ENCODE measurements at regions not wholly inside any gene's neighbourhood (a gene's known extent, or its start where the extent isn't known, plus 50 kb on each side); places are given as distances from the start of the nearest gene placed in this dataset.
"Not testable (repeated sequence)": the region's sequence is repeated elsewhere in the genome, so short reads cannot be mapped to it uniquely, and the experiment has no call there.

DNA sequence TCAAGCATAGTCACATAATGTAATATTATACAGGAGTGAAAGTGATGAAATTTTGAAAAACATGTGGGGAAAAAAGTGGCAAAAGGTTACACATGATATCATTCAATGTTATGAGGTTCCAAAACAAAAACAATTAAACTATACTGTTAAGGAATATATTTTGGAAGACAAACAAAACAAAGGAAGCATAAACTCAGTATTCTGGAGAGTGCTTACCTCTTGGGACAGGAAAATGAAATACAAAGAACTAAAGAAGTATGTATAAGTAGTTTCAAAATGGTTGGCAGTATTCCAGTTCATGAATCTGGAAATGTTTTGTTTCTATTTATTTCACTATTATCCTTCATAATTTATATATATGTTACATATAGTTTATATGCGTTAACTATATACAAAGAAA is 213.5 kb downstream of the MOXD1 start:
- H3K36me3 Mint-ChIP-seq: no peaks in the 10 kb centered on the region
- CTCF ChIA-PET: no interaction called here

DNA sequence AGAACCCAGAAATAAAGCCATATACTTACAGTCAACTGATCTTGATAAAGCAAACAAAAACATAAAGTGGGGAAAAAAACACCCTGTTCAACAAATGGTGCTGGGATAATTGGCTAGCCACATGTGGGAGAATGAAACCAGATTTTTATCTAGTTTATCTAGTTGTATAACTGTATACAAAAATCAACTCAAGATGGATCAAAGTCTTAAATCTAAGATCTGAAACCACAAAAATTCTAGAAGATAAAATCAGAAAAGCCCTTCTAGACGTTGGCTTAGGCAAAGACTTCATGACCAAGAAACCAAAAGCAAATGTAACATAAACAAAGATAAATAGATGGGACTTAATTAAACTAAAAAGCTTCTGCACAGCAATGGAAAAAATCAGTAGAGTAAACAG is 216.3 kb downstream of the MOXD1 start:
- not testable (repeated sequence) for H3K4me3 Mint-ChIP-seq, H3K36me3 Mint-ChIP-seq

More for the DNA sequence above, 213.5 kb downstream of the MOXD1 start:
- no peak for DNase-seq
- Mint-ChIP-seq H3K4me3 (no peak overlapping the region), H3K27ac (no peak overlapping the region), H3K27me3 (no peaks in the 10 kb centered on the region), H3K4me1 (no peaks in the 10 kb centered on the region), H3K9me3 (no peaks in the 10 kb centered on the region)

DNA sequence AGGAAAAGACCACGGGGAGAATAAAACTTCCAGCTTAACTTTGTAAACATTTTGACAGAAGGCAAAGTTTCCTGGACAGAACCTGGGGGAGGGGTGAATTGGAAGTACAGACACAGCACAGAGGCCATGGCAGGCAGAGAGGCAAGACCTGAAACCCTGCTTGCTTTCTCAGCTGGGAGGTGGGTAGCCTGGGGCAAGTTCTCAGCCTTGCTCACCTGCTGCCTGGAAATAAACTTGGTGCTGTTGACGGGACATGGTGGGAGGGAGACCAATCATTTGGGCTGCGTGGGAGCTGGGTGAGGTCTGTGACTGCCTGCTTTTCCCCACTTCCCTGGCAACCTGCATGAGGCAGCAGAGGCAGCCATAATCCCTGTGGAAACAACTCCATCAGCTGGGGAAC is 221.3 kb downstream of the MOXD1 start:
- Mint-ChIP-seq H3K27ac (no peak overlapping the region), H3K36me3 (no peaks in the 10 kb centered on the region), H3K4me3 (no peak overlapping the region), H3K9me3 (peaks cover 9% of the 10 kb centered on the region), H3K4me1 (no peaks in the 10 kb centered on the region), H3K27me3 (no peaks in the 10 kb centered on the region)
- DNase-seq: no peak
- CTCF ChIA-PET: no interaction called here

More for the DNA sequence above, 216.3 kb downstream of the MOXD1 start:
- H3K27ac Mint-ChIP-seq, H3K4me1 Mint-ChIP-seq, CTCF ChIA-PET, DNase-seq, H3K9me3 Mint-ChIP-seq, H3K27me3 Mint-ChIP-seq: not testable (repeated sequence)

DNA sequence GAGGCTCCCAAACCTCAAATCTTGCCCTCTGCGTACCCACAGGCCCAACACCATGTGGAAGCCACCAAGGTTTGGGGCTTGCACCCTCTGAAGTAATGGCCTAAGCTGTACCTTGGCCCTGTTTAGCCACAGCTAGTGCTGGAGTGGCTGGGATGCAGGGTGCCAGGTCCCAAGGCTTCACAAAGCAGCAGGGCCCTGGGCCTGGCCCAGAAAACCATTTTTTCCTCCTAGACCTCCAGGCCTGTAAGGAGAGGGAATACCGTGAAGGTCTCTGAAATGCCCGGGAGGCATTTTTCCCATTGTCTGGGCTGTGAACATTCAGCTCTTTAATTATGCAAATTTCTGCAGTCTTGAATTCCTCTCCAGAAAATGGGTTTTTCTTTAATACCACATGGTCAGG is 223.7 kb upstream of the CCN2 start:
- Mint-ChIP-seq H3K9me3 (peaks cover 9% of the 10 kb centered on the region), H3K4me1 (no peaks in the 10 kb centered on the region), H3K36me3 (no peaks in the 10 kb centered on the region), H3K4me3 (no peak overlapping the region), H3K27me3 (no peaks in the 10 kb centered on the region), H3K27ac (no peak overlapping the region)
- DNase-seq: no peak
- CTCF ChIA-PET: no interaction called here

DNA sequence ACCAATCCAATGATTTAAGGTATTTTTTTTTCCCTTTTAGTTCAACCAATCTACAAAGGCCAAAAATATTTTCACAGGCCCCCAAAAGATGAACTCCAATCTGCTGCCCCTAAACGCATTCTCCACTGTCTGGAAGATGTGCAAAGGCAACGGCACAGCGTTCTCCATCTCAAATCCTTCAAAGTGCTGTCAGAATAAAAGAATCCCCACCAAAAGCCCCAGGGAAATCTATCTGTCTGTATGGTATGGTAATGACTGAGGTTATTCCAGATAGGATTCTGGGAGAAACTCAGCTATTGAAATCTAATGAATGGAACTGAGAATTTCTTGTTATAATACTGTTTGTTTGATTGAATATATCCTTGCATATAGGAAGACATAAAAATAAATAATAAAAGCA is 217.8 kb upstream of the CCN2 start:
- Mint-ChIP-seq H3K4me1 (no peaks in the 10 kb centered on the region), H3K27ac (no peak overlapping the region), H3K4me3 (no peak overlapping the region), H3K27me3 (no peaks in the 10 kb centered on the region), H3K9me3 (no peaks in the 10 kb centered on the region), H3K36me3 (no peaks in the 10 kb centered on the region)
- CTCF ChIA-PET: no interaction called here
- DNase-seq: no peak

DNA sequence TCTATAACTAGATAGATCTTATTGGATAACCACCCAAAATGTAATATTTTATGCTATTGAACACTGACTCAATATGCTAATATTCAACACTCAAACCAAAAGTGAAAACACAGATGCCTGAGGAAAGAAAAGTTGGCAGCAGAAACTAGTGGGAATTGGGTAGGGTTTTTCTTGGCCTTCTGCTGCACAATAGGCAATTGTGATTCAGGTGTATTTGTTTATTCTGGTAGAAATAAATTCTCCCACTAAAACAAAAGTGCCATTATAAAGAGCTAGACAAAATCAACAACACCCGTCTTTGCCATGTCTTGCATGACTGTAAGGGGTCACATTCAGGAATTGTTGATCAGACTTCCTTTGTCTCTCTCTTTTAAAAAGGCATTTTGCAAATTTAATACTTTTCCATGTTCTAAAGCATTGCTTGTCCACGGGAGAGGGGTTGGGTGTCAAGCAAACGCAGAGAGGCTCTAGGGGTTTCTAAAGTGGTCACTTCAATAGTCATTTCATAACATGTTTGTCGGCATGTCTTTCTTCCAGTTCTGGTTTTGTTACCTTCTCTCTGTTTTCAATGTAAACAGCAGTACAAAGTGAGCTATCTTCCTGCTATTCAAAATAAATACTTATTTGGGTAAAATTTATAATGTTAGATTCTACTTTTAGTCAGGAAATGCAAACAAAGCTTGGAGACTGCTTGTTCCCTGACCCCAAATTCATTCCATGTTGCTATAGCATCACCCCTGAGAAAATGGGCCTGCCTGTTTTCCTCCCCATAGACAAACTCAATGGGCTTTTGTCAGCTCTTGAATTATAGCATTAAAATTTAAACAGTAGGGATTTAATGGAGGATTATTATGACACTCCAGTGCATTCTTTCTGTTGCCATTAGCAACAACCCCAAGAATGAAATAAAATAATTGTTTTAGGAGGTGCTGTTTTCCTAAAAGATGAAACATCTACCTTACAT is 217.0 kb upstream of the CCN2 start:
- Mint-ChIP-seq H3K9me3 (no peaks in the 10 kb centered on the region), H3K27me3 (no peaks in the 10 kb centered on the region), H3K4me3 (no peak overlapping the region), H3K4me1 (no peaks in the 10 kb centered on the region), H3K36me3 (no peaks in the 10 kb centered on the region), H3K27ac (no peak overlapping the region)
- no peak for DNase-seq
- CTCF ChIA-PET: no interaction called here

DNA sequence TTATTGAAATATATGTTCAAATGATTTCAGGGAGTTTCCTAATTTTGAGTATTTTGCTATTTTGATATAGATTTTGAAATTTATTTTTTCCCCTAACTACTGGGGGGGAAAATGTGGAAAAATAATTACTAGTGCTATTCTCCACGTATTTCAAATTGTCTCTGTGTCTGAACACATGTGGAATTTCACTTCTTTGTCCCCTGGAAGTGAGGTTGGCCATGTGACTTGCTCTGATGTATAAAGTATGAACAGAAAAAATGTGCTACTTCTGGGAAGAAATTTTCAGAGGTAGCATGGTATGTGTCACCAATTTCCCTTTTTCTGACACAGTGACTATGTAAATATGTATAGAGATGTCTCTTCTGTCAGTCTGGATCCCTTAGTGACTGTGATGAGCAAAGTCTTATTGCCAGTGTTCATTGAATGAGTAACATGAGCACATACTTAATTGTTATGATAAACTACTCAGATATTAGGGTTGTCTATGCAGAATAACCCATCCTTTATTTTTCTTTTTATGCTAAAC is 215.4 kb upstream of the CCN2 start:
- no peaks in the 10 kb centered on the region for H3K27me3 Mint-ChIP-seq
- no peak for DNase-seq
- H3K36me3 Mint-ChIP-seq: no peaks in the 10 kb centered on the region
- CTCF ChIA-PET: no interaction called here
- no peak overlapping the region for H3K4me3 Mint-ChIP-seq
- no peaks in the 10 kb centered on the region for H3K9me3 Mint-ChIP-seq
- no peaks in the 10 kb centered on the region for H3K4me1 Mint-ChIP-seq
- H3K27ac Mint-ChIP-seq: no peak overlapping the region

DNA sequence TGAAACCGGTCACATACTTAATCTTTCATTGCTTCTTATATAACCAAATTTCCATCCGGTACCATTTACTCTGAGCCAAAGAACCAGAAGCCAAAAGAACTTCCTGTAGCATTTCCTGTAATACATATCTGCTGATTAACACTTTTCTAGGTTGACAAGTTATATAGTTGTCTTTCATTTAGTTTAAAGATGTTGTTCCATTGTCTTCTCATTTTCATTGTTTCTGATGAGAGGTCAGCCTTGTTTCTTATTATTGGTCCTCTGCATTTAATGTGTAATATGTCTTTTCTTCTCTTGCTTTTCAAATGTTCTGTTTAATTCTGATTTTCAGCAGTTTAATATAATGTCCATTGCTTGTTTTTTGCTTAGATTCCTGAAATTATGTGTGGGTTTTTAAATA is 214.5 kb upstream of the CCN2 start:
- Mint-ChIP-seq H3K36me3 (no peaks in the 10 kb centered on the region), H3K4me3 (no peak overlapping the region), H3K4me1 (no peaks in the 10 kb centered on the region), H3K27ac (no peak overlapping the region), H3K9me3 (no peaks in the 10 kb centered on the region), H3K27me3 (no peaks in the 10 kb centered on the region)
- DNase-seq: no peak
- CTCF ChIA-PET: no interaction called here

DNA sequence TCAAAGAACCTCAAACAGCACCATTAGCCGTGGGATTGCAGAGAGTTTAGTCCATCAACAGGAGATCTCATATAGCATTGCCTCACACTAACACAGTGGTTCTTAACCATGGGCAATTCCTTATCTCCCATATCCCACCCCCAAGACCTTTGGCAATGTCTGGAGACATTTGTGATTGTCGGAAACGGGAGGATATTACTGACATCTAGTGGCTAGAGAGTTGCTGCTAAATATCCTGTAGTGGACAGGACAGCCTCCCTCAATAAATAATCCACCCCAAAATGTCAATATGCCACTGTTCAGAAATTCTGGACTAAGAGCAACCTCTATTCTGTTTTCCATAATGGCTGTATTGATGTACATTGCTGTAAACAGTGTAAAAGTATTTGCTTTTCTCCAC is 210.1 kb upstream of the CCN2 start:
- DNase-seq: no peak
- H3K4me3 Mint-ChIP-seq: no peak overlapping the region
- CTCF ChIA-PET: no interaction called here
- H3K36me3 Mint-ChIP-seq: no peaks in the 10 kb centered on the region
- H3K27ac Mint-ChIP-seq: no peak overlapping the region
- no peaks in the 10 kb centered on the region for H3K27me3 Mint-ChIP-seq
- no peaks in the 10 kb centered on the region for H3K4me1 Mint-ChIP-seq
- no peaks in the 10 kb centered on the region for H3K9me3 Mint-ChIP-seq

DNA sequence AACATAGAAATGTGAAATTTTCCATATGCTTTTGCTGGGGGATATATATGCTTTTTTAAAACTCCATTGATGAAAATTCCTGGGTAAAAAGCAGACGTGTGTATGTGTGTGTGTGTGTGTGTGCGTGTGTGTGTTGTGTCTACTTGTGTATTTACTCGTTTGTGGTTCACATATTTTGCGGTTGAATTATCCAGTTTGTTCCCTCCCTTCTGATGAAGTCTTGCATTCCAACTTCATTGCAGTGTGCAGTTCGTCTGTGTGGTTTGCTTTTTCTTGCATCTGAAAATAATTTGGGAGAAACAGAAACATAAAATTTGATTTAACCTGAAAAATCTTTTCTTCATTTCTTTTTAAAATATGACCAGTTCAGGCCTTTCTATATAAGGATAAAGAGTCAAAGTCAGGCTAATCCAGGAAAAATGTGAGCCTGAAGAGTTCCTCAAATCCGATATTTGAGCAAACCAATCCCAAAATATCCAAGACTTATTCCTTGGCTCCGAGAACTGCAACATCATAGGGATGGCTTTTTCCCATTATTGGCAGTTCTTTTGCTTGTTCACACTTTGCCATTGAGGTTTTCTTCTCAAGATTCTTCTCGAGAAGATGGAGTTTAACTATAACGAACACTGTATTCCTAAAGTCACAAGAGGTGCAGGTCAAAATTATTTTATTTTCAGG is 202.2 kb upstream of the CCN2 start:
- no peak for DNase-seq
- Mint-ChIP-seq H3K36me3 (no peaks in the 10 kb centered on the region), H3K27me3 (no peaks in the 10 kb centered on the region)

DNA sequence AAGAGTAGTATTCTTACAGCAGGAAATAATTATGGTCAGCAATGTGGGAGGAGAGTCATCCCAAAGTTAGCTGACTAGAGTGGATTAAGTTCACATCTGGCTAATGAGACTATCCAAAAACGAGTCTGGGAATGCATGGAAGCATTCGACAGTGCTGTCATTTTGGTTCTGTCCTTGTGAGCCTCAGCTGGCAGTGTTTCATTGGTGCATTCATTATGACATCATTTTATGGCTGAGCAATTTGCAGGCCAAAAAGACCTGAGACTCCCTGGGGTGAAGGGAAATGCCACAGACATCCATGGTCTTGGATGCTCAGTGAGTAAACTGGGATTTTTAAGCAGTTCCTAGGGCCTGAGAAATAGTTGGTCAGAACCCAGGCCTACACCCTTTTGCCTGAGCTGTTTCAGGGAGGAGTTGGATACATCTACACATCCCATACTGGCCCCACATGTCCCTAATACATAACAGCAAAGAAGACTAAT is 196.4 kb upstream of the CCN2 start:
- H3K4me1 Mint-ChIP-seq: no peaks in the 10 kb centered on the region
- CTCF ChIA-PET: no interaction called here
- H3K27me3 Mint-ChIP-seq: no peaks in the 10 kb centered on the region
- no peak overlapping the region for H3K4me3 Mint-ChIP-seq
- no peak for DNase-seq
- H3K9me3 Mint-ChIP-seq: no peaks in the 10 kb centered on the region
- H3K36me3 Mint-ChIP-seq: no peaks in the 10 kb centered on the region
- no peak overlapping the region for H3K27ac Mint-ChIP-seq

More for the DNA sequence above, 202.2 kb upstream of the CCN2 start:
- Mint-ChIP-seq H3K27ac (no peak overlapping the region), H3K4me3 (no peak overlapping the region), H3K4me1 (no peaks in the 10 kb centered on the region), H3K9me3 (no peaks in the 10 kb centered on the region)
- CTCF ChIA-PET: no interaction called here

DNA sequence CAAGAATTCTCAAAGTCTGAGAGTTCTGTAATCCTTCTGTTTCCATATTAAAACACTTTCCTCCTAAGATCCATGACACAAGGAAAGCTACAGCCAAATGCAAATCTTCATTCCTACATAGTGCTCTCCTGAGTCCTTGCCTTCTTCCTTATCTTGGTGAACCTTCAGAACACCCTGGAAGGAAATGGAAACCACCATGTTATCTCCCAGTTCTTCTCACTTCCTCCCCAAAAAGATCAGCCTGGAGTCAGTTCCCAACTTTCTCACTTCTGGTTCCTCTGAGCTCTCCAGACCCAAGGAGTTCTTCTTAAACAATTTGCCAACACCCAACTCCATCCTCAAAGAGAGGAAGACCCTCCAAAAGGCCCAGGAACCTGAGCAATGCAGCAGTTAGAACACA is 193.3 kb upstream of the CCN2 start:
- Mint-ChIP-seq H3K4me1 (no peaks in the 10 kb centered on the region), H3K36me3 (no peaks in the 10 kb centered on the region), H3K9me3 (no peaks in the 10 kb centered on the region), H3K27ac (no peak overlapping the region), H3K27me3 (no peaks in the 10 kb centered on the region), H3K4me3 (no peak overlapping the region)
- CTCF ChIA-PET: no interaction called here
- DNase-seq: no peak

DNA sequence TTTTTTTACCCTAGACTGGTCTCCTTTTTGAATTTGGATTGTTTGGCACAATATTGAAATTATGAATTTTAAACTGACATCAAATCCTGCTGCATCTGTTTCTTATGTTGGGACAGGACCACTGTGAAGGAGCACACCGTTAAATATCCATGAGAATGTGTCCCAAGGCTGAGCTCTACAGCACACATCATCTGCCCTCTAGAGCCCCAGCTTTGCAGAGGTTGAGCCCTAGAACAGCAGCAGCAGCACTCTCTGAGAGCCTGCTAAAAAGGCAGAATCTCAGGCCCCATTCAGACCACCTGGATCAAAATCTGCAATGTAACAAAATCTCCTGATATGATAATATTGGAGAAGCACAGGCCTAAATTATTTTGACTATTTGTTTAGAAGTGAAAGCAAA is 192.1 kb upstream of the CCN2 start:
- no peak for DNase-seq
- CTCF ChIA-PET: no interaction called here
- no peaks in the 10 kb centered on the region for H3K36me3 Mint-ChIP-seq
- H3K4me1 Mint-ChIP-seq: no peaks in the 10 kb centered on the region
- no peaks in the 10 kb centered on the region for H3K9me3 Mint-ChIP-seq
- H3K27me3 Mint-ChIP-seq: no peaks in the 10 kb centered on the region
- H3K27ac Mint-ChIP-seq: no peak overlapping the region
- H3K4me3 Mint-ChIP-seq: no peak overlapping the region

DNA sequence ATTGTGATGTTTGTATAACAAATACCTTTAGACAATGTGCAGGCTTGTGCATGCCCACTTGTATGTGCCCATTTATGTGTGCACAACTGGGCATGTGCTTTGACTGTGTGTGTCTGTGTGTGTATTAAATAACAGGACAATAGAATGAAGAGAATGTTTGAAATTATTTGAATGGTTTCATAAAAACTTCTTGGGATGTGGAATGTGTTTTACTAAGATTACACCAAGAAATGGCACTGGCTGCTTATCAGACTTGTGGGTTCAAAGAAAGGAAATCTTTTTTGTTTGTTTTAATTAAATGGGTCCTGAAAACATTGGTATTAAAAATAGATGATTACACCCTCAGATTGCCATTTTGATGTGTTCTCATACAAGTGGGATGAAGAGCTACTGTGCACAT is 191.6 kb upstream of the CCN2 start:
- Mint-ChIP-seq H3K4me1 (no peaks in the 10 kb centered on the region), H3K4me3 (no peak overlapping the region), H3K27me3 (no peaks in the 10 kb centered on the region), H3K27ac (no peak overlapping the region), H3K36me3 (no peaks in the 10 kb centered on the region), H3K9me3 (no peaks in the 10 kb centered on the region)
- CTCF ChIA-PET: no interaction called here
- DNase-seq: no peak

DNA sequence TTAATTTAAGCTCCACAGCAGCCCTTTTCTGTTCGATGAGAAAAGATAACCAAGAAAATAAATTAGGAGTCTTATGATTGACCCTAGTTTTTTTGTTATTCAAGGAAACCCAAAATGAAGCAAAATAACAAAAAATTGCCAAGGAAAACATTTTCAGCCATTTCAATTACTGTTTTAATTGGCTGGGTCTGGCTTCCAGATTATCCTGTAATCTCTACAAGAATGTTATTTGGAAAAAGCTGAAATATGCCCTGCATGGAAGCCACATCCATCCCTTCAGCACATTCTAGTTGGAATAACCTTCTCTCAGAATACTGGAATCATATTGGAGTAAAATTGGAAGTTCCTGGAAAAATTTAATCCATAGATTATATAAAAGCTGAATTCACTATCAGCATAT is 191.1 kb upstream of the CCN2 start:
- CTCF ChIA-PET: no interaction called here
- Mint-ChIP-seq H3K4me3 (no peak overlapping the region), H3K27me3 (no peaks in the 10 kb centered on the region), H3K9me3 (no peaks in the 10 kb centered on the region), H3K27ac (no peak overlapping the region), H3K36me3 (no peaks in the 10 kb centered on the region), H3K4me1 (no peaks in the 10 kb centered on the region)
- no peak for DNase-seq

Data from activated naive CD4-positive, alpha-beta T cell treated with anti-CD3 and anti-CD28 coated beads, Interleukin-2, amount 10 ng/mL, durations not matched to agents 7 days and 5 days (primary cell).